NT2/D1 (cell line): ENCODE measurements at regions not wholly inside any gene's neighbourhood (a gene's known extent, or its start where the extent isn't known, plus 50 kb on each side); places are given as distances from the start of the nearest gene placed in this dataset.

Experiments used
- SUZ12 ChIP-seq: IDR thresholded peaks from 2 replicates; pipeline ENCODE4 v1.6.1; 2011; ENCODE audit not compliant: insufficient read length, insufficient read depth; ENCODE audit errors: extremely low read depth
- YY1 ChIP-seq: IDR thresholded peaks from 2 replicates; pipeline ENCODE4 v1.6.1; 2011; ENCODE audit not compliant: insufficient read length, insufficient read depth

- TF ChIP-seq YY1 = no peak
- TF ChIP-seq SUZ12 = no peak
These were observed 154.1 kb downstream of the SH3BP4 start for GRCh38 chr2:235105821-235106359.
